Ishikawa (cell line): ENCODE measurements at regions not wholly inside any gene's neighbourhood (a gene's known extent, or its start where the extent isn't known, plus 50 kb on each side); places are given as distances from the start of the nearest gene placed in this dataset.

ENCODE experiments used
- EGR1 ChIP-seq: IDR thresholded peaks from 2 replicates; pipeline ENCODE4 v1.6.1; 2012
- EP300 ChIP-seq: IDR thresholded peaks from 2 replicates; pipeline ENCODE4 v1.6.1; 2012; ENCODE audit warnings: borderline replicate concordance
- FOXM1 ChIP-seq: IDR thresholded peaks from 2 replicates; pipeline ENCODE4 v1.6.1; 2012; ENCODE audit warnings: low read depth, borderline replicate concordance
- TAF1 ChIP-seq: IDR thresholded peaks from 2 replicates; pipeline ENCODE4 v1.6.1; 2012; ENCODE audit warnings: low read depth, mild to moderate bottlenecking
- TCF12 ChIP-seq: IDR thresholded peaks from 2 replicates; pipeline ENCODE4 v1.6.1; 2012; ENCODE audit warnings: low read depth
- TEAD4 ChIP-seq: IDR thresholded peaks from 2 replicates; pipeline ENCODE4 v1.6.1; 2012
- YY1 ChIP-seq: IDR thresholded peaks from 2 replicates; pipeline ENCODE4 v1.6.1; 2012; ENCODE audit warnings: low read depth
- TF ChIP-seq, protein P1 (sequence below): IDR thresholded peaks from 2 replicates; pipeline ENCODE4 v1.6.1; 2012; ENCODE audit warnings: low read depth, mild to moderate bottlenecking
- TF ChIP-seq, protein P2 (sequence below): IDR thresholded peaks from 2 replicates; pipeline ENCODE4 v1.6.1; 2012

DNA sequence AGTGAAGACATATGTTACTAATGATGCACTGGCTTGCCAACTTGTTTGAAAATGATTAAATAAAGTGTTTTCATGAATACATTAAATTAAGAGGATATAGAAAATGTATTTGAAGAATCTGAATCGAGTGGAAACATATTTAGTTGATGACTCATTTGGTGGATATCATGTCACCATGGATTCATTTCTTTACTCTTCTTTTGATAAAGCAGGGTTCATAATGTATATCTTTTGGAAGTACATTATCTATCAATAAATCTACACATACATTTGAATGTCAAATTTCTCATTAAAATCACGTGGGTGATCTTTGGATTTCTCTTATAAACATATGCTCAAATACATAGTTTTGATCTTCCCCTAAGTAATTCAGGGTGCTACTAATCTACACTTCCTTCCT, 1148.1 kb upstream of the ACO1 start:
- TF ChIP-seq EP300: no peak
- no peak for TF ChIP-seq TAF1
- TF ChIP-seq, protein P1, sequence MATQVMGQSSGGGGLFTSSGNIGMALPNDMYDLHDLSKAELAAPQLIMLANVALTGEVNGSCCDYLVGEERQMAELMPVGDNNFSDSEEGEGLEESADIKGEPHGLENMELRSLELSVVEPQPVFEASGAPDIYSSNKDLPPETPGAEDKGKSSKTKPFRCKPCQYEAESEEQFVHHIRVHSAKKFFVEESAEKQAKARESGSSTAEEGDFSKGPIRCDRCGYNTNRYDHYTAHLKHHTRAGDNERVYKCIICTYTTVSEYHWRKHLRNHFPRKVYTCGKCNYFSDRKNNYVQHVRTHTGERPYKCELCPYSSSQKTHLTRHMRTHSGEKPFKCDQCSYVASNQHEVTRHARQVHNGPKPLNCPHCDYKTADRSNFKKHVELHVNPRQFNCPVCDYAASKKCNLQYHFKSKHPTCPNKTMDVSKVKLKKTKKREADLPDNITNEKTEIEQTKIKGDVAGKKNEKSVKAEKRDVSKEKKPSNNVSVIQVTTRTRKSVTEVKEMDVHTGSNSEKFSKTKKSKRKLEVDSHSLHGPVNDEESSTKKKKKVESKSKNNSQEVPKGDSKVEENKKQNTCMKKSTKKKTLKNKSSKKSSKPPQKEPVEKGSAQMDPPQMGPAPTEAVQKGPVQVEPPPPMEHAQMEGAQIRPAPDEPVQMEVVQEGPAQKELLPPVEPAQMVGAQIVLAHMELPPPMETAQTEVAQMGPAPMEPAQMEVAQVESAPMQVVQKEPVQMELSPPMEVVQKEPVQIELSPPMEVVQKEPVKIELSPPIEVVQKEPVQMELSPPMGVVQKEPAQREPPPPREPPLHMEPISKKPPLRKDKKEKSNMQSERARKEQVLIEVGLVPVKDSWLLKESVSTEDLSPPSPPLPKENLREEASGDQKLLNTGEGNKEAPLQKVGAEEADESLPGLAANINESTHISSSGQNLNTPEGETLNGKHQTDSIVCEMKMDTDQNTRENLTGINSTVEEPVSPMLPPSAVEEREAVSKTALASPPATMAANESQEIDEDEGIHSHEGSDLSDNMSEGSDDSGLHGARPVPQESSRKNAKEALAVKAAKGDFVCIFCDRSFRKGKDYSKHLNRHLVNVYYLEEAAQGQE: no peak
- TF ChIP-seq FOXM1: no peak
- TF ChIP-seq TEAD4: no peak
- TF ChIP-seq EGR1: no peak
- no peak for TF ChIP-seq YY1
- TF ChIP-seq, protein P2, sequence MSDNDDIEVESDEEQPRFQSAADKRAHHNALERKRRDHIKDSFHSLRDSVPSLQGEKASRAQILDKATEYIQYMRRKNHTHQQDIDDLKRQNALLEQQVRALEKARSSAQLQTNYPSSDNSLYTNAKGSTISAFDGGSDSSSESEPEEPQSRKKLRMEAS: no peak
- no peak for TF ChIP-seq TCF12
